ENCODE measurements at regions not wholly inside any gene's neighbourhood (a gene's known extent, or its start where the extent isn't known, plus 50 kb on each side); places are given as distances from the start of the nearest gene placed in this dataset.

DNA sequence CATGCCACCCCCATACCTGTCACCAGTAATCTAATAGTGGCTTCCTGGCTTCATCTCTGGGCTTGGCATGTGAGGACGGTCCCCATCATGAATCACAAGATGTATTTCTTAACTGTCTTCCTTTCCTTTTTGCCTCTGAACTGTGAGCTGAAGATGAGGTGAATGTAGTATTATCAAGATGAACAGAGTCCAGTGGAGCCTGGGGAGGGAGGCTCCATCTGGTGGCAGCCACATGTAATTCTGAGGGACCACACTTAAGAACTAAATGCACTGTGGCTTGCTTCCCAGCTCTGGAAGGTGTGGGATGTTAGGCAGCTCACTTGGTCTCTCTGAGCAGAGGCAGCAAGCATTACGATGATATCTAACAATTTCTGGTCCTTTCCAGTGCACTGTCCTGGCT lies 354.9 kb upstream of the ASIC2 start:
- DNase-seq (ENCODE audit: low spot score) = peak; percentile 27

DNA sequence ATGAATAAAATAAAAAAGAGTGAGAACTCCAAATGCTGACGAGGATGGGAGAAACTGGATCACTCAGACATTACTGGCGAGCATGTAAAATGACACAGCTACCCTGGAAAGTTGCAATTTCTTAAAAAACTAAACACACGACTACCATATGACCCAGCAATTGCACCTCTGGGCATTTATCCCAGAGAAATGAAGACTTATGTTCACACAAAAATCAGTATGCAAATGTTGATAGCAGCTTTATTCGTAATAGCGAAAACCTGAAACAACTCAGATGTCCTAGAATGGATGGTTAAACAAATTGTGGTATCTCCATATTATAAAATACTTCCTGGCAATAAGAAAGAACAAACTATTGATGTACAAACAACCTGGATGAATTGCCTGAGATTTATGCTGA lies 357.2 kb upstream of the ASIC2 start:
- no peak for DNase-seq (ENCODE audit: low spot score)

- DNase-seq (ENCODE audit: low spot score) = peak; percentile 21
Observed at GRCh38 chr17:33651686-33652085, 358.6 kb upstream of the ASIC2 start.

DNA sequence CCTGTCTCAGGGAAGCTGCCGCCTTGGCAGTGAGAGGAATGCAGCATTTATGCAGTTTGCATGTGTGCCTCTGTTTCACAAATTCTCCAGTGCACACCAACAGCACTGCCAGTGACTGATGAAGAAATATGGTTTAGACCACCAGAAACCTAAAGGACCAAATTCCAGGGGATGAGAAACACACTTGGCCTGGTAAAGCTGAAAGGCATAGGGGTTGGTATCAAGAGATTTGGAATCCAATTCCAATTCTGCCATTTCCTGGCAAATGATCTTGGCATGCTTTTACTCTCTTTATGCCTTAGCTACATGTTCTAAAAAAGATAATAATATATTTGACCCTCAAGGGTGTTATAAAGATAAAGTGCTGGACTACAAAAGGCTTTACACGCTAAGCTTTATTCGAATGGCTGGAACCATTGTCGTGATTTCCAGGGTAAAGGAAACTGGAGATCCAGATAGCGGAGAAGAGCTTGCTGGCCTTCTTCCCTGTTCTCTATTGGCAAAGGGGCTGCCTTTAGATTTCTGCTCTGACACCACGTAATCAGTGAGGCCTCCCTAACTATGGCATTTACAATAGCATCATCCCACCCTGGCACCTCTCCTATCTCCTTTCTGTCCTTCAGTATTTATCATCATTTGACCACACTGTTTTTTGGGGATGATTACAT lies 359.8 kb upstream of the ASIC2 start:
- no peak for DNase-seq (ENCODE audit: low spot score)

DNA sequence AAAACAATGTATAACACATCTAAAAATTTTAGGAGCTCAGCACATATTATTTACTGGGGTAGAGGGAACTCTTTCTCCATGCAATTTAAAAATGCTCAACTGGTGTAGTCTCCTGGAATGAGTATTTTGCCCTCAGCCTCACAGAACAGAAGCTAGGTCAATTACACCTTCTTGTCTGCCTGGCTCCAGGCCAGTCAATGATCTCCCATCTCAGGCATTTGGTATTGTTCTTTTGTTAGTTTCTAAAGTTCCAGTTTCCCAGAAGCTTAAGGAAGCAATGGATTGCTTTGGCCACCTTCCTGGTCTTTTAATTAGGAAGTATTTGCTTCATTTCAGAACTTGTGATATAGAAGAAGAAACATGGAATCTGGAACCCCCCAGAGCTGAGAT lies 360.3 kb upstream of the ASIC2 start:
- DNase-seq (ENCODE audit: low spot score) = no peak

DNA sequence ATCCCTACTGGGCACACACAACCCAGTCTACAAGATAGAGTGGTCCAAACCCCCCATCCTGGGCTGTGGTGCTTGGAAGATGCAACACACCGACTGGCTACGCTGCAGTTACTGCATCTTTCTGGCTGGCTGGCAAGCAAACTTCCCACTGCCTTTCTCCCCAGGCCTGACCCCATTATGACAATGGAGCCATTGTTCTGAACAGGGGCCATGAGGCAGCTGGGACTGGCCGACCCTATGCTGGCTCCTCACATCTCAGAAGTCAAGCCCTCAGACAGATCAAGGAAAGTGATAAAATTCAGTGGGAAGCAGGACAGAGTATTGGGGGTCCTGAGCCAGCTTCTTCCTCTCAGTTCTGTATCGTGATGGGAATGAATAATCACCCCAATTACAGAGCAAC lies 364.1 kb upstream of the ASIC2 start:
- DNase-seq (ENCODE audit: low spot score) = no peak

- no peak for DNase-seq (ENCODE audit: low spot score)
Observed at GRCh38 chr17:33661975-33662374, 368.9 kb upstream of the ASIC2 start.

DNA sequence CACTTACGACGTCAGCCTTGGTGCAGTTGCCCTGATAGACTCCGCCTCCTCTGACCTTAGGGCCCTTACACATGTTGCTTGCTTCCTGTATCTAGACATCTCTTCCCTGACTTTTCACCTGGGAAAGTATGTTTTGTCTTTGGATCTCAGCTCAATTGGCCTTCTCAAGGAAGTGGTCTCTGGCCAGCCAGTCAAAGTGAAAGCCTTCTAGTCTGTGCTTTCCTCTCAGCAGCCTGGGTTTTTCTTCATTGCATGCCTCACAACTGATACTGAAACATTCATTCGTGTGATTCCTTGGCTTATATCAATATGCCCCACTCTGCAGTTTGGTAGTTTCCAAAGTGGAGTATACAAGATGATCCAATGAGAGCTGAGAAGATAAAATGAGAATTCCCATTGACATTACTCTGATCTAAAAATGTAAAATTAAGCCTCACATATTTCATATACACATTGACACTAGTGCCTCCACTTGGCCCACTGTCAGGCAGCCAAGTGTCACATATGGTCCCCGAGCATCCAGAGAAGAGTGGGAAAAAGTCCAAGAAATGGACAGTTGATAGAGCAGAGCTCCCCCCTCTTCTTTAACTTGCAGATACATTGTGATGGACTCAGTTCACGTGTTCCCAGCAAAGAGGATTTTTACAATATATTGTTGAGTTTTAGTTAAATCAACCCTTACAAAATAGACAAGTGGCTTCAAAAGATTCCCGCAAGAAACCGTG lies 371.2 kb upstream of the ASIC2 start:
- DNase-seq (ENCODE audit: low spot score) = no peak

DNA sequence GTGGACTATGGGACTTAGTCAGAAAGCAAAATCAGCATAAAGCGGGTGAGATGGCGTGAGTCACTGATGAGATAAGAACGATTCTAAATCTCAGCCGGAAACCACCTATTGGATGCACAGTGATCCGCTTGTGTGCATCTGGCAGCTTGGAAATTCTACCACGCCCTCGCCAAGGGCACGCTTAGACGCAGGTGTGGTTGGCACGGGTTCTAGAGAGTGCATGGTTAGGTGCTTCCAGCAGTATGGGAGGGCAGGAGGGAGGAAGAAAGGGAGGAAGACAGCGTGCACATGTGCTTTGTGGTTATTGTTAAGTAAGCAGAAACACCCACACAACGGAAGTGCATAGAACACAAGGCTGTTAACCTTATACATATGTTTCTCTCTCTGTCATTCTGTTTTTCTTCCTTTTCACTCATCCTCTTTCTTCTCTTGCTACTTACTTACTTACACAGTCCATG lies 374.0 kb upstream of the ASIC2 start:
- peak; percentile 85 for DNase-seq (ENCODE audit: low spot score)

DNA sequence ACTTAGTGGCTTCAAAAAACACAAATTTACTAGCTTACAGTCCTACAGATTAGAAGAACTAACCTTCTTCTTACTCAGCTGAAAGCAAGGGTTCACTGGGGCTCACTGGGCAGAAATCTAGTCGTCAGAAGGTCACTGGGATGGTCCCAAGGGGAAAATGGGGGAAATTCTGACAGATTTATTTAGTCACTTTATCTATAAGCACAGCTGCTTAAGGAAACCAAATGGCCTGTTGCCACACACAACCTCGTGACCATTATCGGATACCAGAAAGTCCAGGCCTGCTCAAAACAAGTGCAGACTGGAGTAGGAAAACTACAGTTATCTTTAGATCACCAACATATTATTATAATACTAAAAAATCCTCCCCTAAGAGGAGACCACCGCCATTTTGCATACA lies 374.6 kb upstream of the ASIC2 start:
- no peak for DNase-seq (ENCODE audit: low spot score)

GRCh38 chr17:33668516-33668915 lies 375.4 kb upstream of the ASIC2 start:
- no peak for DNase-seq (ENCODE audit: low spot score)

DNA sequence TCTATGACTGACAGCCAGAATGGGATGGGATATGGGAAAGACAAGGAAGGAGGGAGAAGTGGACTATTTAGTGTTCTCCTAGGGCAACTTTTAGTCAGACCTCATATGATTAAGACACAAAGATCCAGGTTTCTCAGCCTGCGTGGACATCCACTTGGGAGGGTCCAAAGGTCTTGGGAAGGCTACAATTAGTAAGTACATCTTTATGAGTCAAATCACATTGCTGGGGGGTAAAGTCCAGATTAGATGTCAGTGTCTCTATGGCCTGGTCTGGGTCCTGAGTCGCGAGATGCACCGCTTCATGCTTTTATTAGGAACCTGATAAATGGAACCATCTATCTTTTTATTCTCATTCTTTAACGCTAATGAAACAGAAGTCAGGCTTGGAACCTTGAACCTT lies 378.4 kb upstream of the ASIC2 start:
- peak; percentile 7 for DNase-seq (ENCODE audit: low spot score)

GRCh38 chr17:33674685-33675084 lies 381.6 kb upstream of the ASIC2 start:
- DNase-seq (ENCODE audit: low spot score) = peak; percentile 46

DNA sequence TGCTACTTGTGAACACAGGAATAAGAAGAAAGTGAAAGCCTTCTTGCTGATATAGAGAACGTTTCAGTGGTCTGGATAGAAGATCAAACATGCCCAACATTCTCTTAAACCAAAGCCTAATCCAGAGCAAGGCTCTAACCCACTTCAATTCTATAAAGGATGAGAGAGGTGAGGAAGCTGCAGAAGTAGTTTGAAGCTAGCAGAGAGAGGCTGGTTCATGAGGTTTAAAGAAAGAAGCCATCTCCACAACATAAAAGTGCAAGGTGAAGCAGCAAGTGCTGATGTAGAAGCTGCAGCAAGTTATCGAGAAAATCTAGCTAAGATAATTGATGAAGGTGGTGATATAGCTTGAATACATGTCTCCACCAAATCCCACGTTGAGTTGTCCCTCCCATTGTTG lies 383.3 kb upstream of the ASIC2 start:
- no peak for DNase-seq (ENCODE audit: low spot score)

- DNase-seq (ENCODE audit: low spot score) = no peak
Observed at GRCh38 chr17:33679595-33679994, 386.5 kb upstream of the ASIC2 start.

- DNase-seq (ENCODE audit: low spot score) = no peak
Observed at GRCh38 chr17:33680472-33680871, 387.4 kb upstream of the ASIC2 start.

DNA sequence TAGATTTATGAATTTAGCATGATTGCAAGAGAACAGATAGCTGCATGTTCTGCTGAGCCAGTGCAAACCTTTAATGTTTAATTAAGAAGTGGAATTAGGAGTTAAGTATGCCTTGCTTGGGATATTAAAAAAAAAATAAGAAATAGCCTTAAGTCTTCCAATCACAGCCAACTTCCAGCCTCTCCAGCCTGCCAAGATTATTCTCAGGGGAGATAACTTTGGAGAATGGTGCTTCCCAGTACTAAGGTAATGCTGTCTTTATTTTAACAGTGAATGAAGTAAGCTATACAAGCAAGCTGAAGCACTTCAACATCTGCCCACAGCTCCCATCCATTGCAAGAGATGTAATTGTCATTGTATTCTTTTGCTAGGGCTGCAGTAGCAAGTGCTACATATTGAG lies 389.5 kb upstream of the ASIC2 start:
- DNase-seq (ENCODE audit: low spot score) = no peak

- no peak for DNase-seq (ENCODE audit: low spot score)
Observed at GRCh38 chr17:33684735-33685134, 391.6 kb upstream of the ASIC2 start.

- DNase-seq (ENCODE audit: low spot score) = peak; percentile 13
Observed at GRCh38 chr17:33686171-33686570, 393.1 kb upstream of the ASIC2 start.

DNA sequence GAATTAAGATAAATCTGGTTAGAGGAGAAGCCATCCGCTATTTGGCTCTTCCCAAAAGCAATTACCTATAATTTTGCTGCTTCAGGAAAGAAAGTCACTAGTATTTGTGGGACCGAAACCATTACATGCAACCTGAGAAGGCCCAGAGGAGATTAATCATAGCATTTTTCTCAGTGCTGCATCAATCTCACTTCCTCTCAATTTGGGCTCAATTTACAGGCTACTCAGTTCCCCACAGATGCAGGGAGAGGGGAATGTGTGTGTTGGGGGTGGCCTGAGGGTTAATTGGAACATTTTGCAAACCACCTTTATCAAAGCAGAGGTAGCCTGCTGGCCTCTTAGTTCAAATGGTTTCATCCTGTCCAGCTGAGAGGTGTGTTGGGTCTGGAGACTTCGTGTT lies 394.7 kb upstream of the ASIC2 start:
- DNase-seq (ENCODE audit: low spot score) = no peak

- DNase-seq (ENCODE audit: low spot score) = no peak
Observed at GRCh38 chr17:33688771-33689170, 395.7 kb upstream of the ASIC2 start.

- DNase-seq (ENCODE audit: low spot score) = no peak
Observed at GRCh38 chr17:33689725-33690124, 396.6 kb upstream of the ASIC2 start.

- DNase-seq (ENCODE audit: low spot score) = no peak
Observed at GRCh38 chr17:33695431-33695830, 402.3 kb upstream of the ASIC2 start.

DNA sequence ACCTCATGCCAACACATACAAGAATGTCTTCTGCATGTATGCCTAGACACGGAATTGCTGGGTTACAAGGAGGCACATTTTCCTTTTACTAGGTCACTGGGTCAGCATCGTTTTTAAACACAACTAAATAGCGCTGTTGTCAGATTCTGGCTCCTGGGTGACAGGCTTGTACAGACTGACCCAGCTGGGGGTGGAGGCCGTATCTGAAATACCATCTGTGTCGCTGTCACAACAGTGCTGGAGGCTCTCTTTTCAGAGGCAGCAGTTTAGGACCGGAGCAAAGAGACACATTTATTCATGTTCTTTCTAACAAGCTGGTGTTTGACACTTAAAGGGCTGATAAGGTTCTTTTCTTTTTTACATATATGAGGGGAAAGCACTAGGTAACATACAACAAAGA lies 403.0 kb upstream of the ASIC2 start:
- no peak for DNase-seq (ENCODE audit: low spot score)

Data from SW480 (cell line).